ENCODE measurements at regions not wholly inside any gene's neighbourhood (a gene's known extent, or its start where the extent isn't known, plus 50 kb on each side); places are given as distances from the start of the nearest gene placed in this dataset.
"Not testable (repeated sequence)": the region's sequence is repeated elsewhere in the genome, so short reads cannot be mapped to it uniquely, and the experiment has no call there.

- no peak for DNase-seq (ENCODE audit: low spot score)
Observed at GRCh38 chr14:44385906-44386305, 121.2 kb downstream of the FSCB start.

- DNase-seq (ENCODE audit: low spot score): not testable (repeated sequence)
Observed at GRCh38 chr14:44385296-44385695, 121.8 kb downstream of the FSCB start.

DNA sequence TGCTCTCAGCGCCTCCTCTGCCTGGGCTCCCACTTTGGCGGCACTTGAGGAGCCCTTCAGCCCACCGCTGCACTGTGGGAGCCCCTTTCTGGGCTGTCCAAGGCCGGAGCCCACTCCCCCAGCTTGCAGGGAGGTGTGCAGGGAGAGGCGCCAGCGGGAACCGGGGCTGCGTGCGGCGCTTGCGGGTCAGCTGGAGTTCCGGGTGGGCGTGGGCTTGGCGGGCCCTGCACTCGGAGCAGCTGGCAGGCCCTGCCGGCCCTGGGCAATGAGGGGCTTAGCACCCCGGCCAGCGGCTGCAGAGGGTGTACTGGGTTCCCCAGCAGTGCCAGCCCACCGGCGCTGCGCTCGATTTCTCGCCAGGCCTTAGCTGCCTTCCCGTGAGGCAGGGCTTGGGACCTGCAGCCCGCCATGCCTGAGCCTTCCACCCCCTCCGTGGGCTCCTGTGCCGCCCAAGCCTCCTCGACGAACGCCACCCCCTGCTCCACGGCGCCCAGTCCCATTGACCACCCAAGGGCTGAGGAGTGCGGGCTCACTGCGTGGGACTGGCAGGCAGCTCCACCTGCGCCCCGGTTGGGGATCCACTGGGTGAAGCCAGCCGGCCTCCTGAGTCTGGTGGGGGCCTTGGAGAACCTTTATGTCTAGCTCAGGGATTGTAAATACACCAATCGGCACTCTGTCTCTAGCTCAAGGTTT lies 122.3 kb downstream of the FSCB start:
- DNase-seq (ENCODE audit: low spot score): not testable (repeated sequence)

DNA sequence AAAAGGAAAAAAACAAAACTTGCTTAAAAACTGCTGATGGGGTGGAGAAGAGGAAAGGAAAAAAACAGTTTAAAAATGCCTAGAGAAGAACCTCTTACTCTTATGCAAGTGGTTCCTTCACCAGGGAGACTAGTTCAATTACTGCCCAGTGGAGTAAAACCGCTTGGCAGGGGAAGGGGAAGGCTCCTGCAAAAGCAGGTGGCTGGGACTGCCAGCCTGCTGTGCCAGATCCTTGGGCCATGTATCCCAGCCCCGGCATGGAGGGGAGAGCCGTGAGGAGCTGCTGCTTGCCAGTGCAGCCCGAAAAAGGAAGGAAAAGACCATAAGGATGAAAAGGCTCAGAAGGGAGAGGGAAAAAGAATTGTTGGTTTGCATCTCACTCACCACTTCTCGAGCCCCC lies 123.0 kb downstream of the FSCB start:
- DNase-seq (ENCODE audit: low spot score): no peak

DNA sequence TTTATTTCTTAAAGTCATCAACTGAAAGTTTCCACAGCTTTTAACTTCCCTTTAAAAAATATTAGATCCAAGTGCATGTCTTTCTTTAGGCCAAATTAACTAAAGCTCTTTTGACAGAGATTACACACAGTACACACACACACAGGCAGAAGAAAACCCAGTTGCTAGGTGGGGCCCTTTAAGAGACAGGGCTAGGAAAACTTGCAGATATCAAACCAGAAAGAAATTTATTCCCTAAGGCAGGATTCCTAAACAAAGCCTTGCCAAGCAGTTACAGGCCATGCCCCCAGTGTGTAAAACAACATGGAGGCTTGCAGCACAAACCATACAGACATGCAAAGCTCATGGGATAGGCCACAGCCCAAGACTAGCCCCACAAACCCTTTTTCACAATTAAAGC lies 123.4 kb downstream of the FSCB start:
- DNase-seq (ENCODE audit: low spot score): no peak

DNA sequence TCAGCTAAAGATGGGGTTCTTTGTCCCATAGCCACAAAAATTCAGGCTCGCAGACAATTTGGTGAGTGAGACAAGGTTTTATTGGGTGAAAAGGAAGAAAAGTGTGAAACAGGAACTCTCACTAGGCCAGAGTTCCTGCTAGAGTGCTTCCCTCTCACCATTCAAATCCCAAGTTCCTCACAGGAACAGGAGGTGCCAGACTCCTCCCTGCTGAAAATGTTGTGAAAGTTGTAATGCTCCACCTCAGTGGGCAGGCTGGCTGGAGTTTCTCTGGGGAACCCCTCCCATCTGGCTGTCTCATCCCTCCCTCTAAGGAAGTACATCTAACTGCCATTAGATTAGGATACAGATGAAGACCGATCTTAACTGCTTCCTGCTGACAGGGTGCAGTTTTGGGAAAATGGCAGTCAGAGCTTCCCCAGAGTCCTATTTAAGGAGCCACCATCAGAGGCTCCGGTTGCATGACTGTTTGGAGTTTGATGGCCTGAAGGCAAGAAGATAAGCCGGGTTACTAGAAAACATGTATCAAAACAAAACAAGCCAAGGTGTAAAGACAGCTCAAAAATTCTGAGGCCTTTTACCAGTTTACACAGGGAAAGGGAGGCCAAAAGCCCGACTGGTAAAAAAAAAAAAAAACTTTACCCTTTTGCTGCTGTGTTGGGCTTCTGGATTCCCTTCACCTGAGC lies 127.6 kb downstream of the FSCB start:
- no peak for DNase-seq (ENCODE audit: low spot score)

GRCh38 chr14:44374906-44375305 lies 132.2 kb downstream of the FSCB start:
- no peak for DNase-seq (ENCODE audit: low spot score)

- no peak for DNase-seq (ENCODE audit: low spot score)
Observed at GRCh38 chr14:44372807-44373489, 134.1 kb downstream of the FSCB start.

GRCh38 chr14:44372231-44372630 lies 134.9 kb downstream of the FSCB start:
- DNase-seq (ENCODE audit: low spot score): no peak

DNA sequence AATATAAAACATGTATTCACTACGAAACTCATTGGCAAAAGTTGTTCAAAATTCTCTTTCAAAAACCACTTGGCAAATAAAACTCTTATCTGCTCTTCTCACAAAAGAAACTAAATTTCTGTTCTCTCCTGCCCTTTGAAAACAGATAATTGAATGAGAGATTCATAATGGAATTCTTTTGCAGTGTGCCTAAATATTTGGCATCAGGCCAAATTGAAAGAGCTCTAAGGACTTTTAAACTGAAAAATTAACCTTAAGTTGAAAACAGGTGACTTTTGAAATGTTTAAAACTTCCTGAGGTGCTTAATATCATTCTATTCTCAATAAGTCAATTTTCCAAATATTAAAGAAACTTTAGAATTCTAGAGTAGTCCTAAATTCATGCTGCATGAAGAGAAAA lies 136.4 kb downstream of the FSCB start:
- no peak for DNase-seq (ENCODE audit: low spot score)

GRCh38 chr14:44369401-44370123 lies 137.5 kb downstream of the FSCB start:
- DNase-seq (ENCODE audit: low spot score): no peak

GRCh38 chr14:44361083-44361482 lies 146.0 kb downstream of the FSCB start:
- no peak for DNase-seq (ENCODE audit: low spot score)

DNA sequence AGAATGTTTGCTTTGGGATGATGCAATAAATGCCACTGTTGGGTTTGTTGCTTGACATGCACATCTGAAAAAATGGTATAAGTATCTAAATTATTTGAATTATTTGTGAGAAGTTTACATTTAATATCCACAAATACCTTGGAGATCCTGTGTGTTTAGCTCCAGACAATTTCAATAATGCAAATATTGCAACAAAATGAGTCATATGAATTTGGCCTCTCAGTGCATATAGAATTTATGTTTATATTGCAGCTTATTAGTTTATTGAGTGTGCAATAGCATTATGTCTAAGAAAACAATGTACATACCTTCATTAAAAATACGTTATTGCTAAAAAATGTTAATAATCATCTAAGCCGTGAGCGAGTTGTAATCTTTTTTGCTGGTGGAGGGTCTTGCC lies 153.3 kb downstream of the FSCB start:
- no peak for DNase-seq (ENCODE audit: low spot score)

- DNase-seq (ENCODE audit: low spot score): no peak
Observed at GRCh38 chr14:44352201-44352600, 154.9 kb downstream of the FSCB start.

GRCh38 chr14:44347316-44347715 lies 159.8 kb downstream of the FSCB start:
- DNase-seq (ENCODE audit: low spot score): no peak

DNA sequence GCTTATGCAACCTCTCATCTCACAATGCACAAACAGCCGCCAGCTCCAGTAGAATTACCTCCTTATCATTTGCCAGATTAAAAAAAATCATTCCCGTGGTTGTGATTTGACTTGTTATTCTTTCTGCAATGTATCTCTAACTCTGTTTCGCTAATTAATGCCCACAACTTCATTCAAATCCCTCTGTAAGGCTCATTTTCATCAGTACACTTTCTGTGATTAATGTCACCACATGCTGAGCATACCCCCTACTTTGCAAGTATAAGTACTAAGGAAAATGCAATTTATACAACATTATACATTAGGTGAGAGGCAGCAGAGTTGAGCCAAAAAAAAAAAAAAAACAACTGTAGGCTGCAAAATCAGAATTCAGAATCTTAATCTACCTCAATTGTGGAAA lies 166.0 kb downstream of the FSCB start:
- DNase-seq (ENCODE audit: low spot score): no peak

GRCh38 chr14:44339862-44340261 lies 167.2 kb downstream of the FSCB start:
- DNase-seq (ENCODE audit: low spot score): no peak

GRCh38 chr14:44339231-44339630 lies 167.9 kb downstream of the FSCB start:
- no peak for DNase-seq (ENCODE audit: low spot score)

DNA sequence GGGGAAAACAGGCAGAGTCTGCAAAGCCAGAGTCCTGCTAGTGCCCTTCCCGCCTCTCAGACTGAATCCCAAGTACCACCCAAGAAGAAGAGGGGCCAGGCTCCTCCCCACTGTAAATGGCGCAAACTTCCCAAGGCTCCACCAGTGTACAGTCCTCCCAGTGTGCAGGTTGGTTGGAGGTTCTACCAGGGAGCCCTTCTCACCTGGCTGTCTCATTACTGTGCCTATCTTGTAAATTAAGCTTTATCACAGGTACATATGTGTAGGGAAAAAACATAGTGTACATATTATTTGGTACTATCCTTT lies 189.7 kb downstream of the FSCB start:
- no peak for DNase-seq (ENCODE audit: low spot score)

- no peak for DNase-seq (ENCODE audit: low spot score)
Observed at GRCh38 chr14:44316647-44317440, 190.2 kb downstream of the FSCB start.

DNA sequence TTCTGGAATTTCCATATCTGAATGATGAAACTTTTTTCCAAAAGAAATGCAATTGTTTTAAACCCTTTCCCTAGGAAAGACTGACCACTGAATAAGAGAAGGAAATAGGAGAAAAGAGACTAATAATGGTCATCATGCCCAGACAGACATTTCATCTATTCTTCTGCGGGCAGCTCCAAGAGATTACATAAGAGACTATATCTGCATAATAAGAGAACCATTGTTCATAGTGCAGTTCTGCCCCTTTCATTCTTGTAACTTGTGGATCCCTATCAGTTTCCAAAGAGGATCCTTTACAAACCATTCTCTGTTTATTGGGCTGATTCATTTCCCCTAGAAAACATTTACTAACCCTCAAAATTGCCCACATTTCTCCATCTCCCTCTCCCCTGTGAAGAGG lies 197.8 kb downstream of the FSCB start:
- no peak for DNase-seq (ENCODE audit: low spot score)

DNA sequence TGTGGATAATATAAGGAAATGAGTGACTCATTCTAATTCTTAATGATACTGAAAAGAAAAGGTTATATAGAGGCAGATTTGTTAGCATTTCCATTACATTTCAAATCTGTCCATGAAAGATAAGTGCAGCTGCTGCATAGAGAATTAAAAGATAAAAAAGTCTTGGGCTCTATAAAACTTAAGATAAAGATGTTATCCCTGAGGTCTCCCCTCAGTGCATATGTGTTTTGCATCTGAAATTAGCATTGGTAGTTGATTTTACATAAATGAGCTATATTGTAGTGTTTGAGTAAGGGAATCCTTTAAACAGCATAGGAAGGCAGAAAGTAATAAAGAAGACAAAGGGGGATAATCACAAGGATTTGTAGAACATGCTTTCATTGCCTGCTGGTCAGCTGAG lies 206.2 kb downstream of the FSCB start:
- DNase-seq (ENCODE audit: low spot score): no peak
